CD4-positive, alpha-beta T cell treated with Interferon alpha-2 for 1 hour (primary cell): ENCODE measurements at regions not wholly inside any gene's neighbourhood (a gene's known extent, or its start where the extent isn't known, plus 50 kb on each side); places are given as distances from the start of the nearest gene placed in this dataset.

ENCODE experiments used
- DNase-seq, 2 donors: peaks; one replicate each; pipeline ENCODE4 v3.0.0-alpha.2; 2020 to 2022

DNA sequence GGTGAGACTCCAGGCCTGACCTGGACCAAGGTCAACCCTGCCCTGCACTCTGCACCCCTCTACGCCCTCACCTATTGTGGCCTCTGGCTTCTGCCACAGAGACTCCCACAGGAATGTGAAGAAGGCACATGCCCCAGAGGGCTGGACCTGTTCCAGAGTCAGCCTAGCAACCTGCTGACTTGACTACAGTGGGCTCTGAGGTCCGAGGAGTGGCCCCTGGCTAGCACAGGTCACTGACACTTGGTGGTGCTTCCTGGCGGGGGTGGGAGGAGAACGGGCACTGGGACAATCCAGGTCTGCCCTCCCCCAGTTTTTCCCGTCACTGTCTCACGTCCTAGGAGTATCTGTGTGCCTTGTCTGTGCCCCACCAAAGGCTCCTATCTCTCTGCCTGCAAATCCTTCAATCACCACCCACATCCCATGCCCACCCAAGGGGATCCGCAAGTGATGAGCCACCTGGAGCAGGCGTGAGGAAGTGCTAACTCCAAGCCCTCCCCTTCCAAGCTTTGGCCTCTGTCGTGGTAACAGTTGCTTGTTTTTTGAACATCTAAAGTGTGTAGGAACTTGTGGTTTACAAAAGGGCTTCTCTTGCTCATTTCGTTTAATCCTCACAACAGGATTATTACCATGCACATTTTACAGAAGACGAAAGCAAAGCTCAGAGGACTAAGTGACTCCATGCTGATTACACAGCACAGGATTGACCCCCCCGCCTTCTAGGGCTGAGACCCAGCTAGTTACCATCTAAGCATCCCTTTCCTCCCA is 86.2 kb downstream of the MCFD2 start:
- no peak for DNase-seq

DNA sequence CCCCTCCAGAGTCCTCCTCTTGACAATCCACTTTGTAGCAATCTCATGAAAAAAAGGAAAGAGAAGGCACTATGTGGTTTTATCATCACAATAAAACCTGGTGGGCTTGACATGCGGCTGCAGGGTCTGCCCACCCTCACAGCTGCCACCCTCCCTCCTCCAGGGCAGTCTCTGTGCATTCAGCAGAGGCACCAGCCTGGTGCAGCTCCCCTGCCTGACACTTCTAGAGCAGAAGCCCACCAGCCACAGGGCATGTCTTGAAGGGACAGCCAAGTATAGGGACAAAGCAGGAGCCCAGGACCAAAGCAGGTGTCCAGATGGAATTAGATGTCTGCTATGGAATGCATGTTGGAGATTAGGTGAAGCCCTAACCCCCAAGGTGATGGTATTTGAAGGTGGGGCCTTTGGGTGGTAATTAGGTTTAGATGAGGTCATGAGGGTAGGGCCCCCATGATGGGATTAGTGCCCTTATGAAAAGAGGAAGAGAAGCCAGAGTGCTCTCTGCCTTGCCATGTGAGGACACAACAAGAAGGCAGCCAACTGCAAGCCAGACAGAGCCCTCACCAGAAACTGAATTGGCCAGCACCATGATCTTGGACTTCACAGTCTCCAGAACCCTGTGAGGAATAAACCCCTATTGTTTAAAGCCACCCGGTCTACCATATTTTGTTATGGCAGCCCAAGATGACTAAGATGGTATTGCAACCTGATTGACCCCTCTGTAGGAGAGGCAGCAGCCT is 86.9 kb downstream of the MCFD2 start:
- DNase-seq = no peak

DNA sequence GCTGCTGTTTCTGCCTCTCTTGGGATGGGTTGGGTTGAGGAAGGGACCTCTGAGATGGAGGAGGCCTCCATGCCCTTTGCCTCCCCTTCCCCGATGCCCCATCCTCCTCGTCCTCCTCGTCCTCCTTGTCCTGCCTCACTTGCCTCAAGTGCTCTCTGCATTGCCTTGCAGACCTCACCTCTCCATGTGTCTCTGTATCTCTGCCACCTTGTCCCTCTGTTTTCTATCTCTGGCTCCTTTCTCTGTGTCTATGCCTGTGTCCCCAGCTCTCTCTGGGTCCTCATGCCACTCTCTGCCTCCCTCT is 87.5 kb downstream of the MCFD2 start:
- DNase-seq = no peak

DNA sequence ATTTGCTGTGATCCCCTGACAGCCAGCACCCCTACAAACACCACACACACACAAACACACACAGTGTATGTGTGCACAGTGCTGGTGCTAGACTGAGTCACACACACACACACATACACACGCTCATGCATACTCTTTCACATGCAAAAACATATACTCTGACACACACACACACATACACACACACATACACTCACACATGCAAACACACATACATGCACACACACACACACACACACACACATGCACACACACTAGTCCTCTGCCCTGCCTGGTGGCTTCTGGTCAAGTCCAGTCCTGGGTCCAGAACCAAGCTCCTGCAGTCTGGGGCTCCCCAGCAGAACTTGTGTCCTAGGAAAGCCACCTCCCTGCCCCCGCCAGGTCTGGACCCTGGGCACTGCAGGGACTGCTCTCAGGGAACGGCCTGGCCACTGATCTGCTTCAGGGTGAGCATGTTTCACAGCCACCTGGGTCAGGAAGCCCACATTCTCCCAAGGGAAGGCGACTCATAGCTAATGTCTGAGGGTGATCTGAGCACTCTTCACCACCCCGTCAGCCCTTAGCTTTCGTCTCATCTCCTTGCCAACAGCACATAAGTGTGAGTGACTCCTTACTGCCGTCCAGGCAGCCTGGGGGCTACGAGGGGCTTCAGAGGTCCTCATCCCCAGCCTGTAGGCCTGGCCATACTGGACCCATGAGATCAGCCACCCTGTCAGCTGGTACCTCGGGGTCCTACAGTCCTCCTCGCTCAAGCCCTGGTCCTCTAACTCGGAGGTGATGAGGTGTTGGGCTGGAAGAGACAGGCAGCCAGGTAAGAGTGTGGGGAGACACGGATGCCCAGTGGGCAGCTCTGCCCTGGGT is 88.1 kb downstream of the MCFD2 start:
- no peak for DNase-seq

DNA sequence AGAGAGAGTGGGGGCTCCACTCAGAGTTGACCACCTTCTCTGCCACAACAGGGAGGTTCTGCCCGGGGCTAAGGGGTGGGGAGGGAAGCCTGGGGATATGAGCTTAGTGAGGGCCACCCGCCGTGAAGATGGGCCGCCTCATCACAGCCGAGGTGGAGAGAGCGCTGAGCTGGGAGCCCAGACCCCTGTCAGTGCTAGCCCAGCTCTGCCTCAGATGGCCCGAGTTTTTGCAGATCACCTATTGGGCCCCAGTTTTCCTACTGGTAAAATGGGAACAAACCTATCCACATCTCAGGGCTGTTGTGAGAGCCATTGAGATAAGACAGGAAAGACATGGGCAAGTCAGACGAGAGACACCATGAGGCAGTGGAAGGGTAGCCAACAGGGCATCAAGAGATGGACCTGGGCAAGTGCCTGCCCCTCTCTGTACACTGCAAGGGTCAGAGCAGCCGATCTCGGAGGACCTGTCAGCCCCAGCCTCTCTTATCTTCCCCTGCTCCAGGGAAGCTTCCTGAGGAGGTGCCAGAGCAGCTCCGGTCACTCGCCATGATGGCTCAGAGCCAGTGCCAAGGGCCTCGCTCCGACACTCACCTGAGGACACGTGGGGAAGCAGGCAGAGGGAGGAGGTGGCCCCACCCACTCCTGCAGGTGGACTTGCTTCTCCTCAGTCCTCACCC is 88.9 kb downstream of the MCFD2 start:
- no peak for DNase-seq

DNA sequence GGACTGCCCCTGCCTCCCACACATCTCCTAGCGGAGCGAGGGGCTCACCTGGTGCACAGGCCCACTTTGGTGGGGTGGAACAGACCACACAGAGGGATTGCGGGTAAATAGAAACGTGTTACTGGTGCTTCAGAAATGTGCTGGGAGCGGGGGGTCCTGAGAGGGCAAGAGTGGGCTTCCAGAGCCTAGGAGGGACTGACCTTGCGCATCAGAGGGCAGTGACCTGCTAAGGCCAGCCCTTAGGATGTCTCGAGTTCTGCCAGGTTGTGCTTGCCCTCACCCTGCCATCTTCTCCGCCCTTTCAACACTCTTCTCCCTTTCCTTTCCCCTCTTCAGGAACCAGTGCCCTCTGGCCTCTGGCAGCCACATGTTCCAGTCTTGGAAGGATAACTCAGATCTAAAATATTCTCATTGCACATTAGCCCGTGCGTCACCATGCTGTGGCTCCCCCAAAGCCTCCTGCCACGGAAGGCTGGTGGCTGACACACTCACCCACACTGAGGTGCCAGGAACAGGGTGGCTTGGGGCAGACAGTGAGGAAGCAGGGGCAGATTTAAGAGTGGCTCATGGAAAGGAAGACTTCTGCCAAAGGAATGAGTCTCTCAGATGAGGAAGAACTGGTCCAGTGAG is 89.6 kb downstream of the MCFD2 start:
- DNase-seq = no peak

DNA sequence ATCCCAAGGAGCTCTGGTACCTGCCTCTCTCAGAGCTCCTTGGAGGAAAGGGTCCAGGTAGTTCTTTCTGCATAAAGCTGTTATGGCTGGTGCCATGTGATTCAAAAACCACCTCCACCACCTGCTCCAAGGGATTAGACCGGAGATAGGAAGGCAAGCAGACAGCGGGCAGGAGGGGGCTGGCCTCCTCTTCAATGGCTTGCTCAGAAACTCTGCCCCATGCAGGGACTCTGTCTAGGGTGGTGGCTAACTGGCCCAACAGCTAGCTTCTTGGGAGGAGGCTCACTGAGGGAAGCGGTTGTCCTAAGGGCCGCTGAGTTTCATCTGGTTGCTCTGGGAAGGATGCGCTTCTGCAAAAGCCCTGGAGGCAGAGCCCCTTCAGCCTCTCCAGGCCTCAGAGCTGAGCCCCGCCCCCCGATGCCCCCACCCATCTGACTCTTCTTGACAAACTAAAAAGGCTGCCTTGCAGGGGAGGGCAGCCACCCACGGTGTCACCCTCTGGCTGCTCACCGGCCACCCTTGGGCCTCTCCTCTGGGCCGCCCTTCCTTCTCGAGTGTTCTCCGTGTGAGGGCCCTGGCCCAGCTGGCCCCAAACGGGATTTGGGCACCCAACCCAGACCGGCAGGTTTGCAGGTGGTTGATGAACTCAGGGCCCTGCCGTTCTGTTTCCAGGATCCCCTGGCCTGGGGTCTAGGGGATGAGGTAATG is 90.2 kb downstream of the MCFD2 start:
- DNase-seq = no peak

DNA sequence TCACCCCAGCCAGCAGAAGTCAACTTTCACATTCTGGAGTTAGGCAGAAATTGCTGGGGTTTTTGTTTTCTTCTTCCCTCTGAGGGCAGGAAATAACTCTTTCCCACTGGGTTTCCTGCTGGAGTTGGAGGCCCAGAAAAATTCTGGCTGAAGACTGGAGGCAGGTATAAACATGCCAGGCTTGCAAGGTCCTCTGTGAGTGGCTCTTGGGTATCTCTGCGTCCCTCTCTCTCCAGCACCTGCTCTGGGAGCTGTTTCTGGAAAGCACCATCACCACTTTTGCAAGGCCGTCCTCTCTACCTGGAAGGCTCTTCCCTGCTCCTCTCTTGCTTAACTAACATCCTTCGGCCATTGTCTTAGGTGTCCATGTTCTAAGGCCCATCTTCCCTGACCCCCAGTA is 91.0 kb downstream of the MCFD2 start:
- no peak for DNase-seq

DNA sequence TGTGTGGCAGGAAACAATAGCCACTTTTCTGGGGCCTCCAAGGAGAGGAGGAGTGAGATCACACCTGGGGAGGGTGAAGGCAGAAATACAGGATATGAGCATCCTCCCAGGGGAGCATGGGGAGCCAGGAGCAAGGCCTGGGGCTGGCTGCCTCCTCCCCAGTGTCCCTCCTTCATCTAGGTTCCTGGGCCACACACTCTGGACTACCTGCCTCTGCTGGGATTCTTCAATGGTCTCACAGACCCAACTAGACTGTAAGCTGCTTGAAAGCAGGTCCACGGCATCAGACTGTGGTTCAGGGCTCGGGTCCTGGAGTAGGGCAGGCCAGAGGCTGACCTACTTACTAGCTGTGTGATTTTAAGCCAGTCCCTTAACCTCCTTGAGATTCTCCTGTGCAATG is 94.0 kb downstream of the MCFD2 start:
- no peak for DNase-seq

DNA sequence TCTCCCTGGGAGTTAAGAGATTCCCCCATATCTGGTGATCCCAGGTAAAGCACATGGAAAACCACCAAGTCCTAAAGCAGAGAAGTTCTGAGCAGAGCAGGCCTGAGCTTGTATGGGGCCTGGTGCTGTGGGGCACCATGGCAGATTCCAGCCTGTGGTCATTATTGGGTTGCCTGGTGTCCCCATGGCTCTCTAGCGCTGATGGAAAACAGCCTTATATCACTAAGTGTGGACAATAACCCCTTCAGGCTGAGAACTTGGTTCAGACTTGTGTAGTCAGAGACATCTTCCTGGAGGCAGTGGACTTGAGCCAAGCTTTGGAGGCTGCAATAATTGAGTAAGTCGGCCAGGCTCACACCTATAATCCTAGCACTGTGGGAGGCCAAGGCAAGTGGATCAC is 96.8 kb downstream of the MCFD2 start:
- no peak for DNase-seq

DNA sequence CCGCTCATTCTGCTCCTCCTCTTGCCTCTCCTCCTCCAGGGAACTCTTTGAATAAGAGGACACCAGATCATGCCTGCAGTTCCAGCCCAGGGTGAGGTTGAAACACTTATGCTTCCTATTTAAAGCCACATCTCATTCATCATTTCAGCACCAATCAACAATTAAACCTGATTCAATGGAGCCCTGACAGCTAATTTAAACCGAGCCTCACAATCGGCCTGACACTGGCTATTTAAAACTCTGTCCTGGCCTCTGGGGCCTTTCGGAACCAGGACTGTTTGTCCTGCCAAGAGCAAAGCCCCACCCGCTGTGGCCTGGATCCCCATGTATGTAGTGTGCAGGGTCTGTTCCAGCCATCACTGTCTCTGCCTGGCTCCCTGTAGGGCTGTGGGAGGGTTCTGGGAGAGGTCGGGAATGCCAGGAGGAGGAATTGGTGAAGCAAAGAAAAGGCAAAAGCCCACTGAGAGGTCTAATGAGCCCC is 97.4 kb downstream of the MCFD2 start:
- no peak for DNase-seq

DNA sequence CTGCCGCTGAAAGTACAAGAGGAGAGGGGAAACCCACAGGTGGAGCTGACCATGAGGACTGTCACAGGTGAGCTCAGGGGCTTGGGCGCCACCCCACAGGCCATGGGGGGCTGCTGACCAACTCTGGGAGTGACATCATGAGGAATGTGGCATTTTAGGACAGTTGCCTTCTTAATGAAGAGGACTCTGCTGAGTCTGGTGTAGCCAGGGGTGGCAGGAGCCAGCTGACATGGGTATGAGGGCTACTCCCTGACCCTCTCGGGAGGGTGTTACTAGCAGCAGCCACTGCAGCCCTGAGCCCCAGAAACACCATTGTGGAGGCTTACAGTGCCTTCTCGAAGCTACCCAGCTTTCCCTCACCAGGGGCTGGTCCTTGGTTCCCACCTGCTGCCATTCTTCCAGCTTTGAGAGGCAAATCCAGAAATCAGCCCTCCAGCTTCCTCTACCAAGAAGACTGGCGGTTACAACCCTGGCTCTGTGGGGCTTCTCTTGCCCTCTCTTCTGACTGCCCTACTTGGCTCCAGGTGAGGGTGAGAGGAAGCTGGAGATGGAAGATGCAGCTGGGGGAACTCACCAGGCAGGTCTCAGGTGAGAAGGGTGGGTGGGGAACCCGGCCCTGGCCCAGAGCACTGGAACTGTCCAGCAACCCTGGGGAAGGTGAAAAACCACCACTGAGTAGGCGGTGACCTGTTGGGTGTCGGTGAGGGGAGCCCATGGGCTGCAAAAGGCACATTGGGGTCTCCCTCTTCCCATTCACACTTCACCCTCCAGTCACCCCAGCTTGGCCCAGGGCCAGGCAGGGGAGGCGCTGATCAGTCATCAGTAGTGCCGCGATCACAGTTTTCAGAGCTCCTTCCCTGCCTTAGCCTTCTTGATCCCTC is 98.5 kb downstream of the MCFD2 start:
- no peak for DNase-seq

DNA sequence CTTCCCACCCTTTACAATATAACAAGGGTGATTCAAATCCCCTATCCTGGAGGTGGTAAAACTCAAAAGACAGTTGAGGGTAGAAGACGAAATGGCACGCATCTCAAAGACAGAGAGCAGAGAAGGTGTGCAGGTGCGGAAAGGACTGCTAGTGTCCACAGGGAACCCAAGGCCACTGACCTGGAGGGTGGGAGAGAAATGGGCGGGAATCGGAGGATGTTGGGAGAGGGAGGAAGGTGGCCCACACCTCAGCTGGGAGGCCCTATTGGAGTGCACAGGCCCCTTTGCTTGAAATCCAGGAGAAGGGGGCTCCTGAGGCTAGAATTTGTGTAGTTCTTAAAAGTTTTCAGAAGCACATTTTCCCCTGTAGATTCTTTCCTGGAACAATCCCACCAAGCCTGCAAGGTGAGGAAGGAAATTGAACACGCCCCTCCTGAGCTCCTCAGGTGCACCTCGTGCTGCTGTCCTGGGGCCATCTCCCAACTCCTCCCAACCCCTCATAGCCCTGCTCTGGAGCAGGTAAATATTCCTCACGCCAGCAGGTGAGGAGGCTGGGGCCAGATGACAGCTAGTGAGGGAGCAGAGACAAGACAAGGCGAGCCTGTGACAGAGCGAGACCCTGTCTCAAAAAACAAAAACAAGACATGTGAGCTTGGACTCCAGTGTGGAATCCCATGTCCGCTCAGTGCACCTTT is 99.3 kb downstream of the MCFD2 start:
- no peak for DNase-seq

DNA sequence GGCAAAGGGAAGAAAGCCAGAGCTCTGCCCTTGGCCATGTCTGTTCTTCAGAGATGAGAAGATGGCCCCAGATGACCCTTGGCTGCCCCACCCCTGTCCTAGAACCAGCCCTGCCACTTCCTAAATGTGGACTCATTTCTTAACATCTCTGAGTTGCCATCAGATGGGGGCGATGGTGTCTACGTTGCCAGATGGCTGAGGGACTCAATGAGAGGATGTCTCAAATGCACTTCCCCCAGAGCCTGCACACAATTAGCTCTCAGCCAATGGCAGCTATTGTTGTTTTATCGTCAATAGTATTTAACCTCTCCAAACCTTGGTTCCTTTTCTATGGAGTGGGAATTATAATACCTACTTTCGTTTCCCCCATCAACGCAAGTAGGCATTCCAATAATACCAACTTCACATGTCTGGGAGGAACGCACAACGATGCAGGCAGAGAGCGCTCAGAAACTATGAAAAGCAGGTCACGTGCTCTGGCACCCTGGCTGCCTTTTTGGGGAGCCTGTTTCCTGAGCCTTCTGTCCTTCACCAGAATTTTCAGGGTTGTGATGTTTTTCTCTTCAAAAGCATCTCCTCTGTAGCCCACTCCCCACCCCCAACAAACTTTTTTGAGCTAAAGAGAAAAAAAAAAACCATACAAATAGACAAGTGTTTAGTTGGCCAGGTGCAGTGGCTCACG is 100.3 kb downstream of the MCFD2 start:
- no peak for DNase-seq

DNA sequence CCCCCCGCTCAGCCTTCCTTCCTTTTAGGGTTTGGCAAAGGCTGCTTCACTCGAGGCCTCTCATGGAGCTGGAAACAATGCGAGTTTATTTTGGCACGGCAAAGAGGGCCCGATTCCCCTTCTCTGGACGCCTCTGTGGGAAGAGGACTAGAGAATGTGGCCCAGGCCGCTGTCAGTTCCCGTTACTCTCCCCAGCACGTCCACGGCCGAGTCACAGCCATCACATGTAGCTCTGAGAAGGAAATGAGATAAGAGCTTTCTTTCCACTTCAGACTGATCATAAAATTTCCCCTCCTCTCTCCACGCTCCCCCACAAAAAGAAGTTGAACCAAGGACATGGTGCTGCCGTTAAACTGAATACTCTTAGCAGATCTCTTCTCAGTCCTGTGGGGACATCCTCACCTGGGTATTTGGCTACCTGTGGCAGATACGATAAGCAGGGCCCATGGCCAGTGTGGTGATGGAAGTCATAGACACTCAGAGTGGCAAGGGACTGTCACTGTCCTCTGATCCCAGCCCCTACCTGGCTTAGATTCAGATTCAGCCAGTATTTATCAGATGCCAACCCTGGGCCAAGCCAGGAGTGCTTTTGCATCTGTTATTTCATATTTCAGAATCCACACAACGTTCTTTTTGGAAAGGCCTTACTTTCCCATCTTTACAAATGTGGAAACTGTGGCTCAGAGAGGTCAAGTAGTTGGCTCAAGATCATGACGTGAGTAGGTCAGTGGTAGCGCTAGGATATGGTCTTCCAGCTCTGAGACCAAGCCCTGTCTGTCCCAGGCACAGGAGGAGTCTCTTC is 101.2 kb downstream of the MCFD2 start:
- DNase-seq = no peak

DNA sequence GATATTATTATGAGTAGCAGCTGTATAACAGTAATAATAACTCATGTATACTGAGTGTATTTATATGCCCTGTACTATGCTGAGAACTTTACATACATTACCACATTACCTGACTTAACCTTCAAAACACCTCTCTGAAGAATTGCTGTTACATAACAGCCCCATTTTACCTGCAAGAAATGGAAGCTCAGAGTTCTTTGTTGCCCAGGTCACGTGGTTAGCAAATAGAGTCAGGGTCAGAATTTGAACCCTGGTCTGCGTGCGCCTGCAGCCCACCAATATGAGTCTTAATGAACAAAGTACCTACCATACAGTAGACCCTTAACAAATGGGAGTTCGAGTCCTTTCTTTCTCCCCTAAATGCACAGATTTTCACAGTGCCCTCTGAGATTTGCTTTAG is 101.9 kb downstream of the MCFD2 start:
- DNase-seq = no peak

DNA sequence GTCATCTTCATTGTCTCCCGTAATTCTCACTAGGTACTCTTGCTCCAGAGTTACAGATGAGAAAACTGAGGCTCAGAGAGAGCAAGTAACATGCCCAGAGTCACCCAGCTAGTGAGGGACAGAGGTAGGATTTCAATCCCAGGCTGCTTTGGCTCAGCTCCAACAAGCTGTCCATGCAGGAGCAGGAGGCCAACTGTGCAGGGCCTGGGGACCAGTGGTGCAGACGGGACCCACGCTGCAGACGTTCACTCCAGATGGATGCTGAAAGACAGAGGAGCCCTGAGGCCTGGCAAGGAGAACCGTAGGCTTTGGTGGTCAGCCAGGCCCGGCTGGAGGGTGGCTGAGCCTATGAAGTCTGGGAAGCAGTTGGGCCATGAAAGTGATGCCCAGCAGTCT is 102.6 kb downstream of the MCFD2 start:
- DNase-seq = no peak
